Lower lobe of right lung (tissue), 2 donors: ENCODE measurements at regions not wholly inside any gene's neighbourhood (a gene's known extent, or its start where the extent isn't known, plus 50 kb on each side); places are given as distances from the start of the nearest gene placed in this dataset.

ENCODE experiments used
- ATAC-seq, 2 donors: fragments of 200-7000 bp; cut with Tn5 transposase; one replicate each; pipeline ENCODE4 v1.9.1; 2020 to 2022; ENCODE audit warnings: mild to moderate bottlenecking in 2 of 2, moderate library complexity in 2 of 2
- DNase-seq: peaks from one replicate; pipeline ENCODE4 v3.0.0-alpha.2; 2020
- H3K27ac ChIP-seq: fragments of 200-600 bp; one replicate; pipeline ENCODE4 v1.8.0; 2022
- H3K27me3 ChIP-seq: fragments of 200-600 bp; one replicate; pipeline ENCODE4 v1.8.0; 2022; ENCODE audit warnings: low read depth
- H3K36me3 ChIP-seq: fragments of 200-600 bp; one replicate; pipeline ENCODE4 v1.8.0; 2022; ENCODE audit warnings: mild to moderate bottlenecking
- H3K4me1 ChIP-seq: fragments of 200-600 bp; one replicate; pipeline ENCODE4 v1.8.0; 2022
- H3K4me3 ChIP-seq: fragments of 200-600 bp; one replicate; pipeline ENCODE4 v1.8.0; 2022; ENCODE audit warnings: mild to moderate bottlenecking
- H3K9me3 ChIP-seq: fragments of 200-600 bp; one replicate; pipeline ENCODE4 v1.8.0; 2022
- intact Hi-C: fragments of 100-400 bp; cut with DNase I; formaldehyde crosslinking; loops from one replicate; pipeline ENCODE4 v1.11.0; 2022
- TF ChIP-seq, protein P1 (sequence below): fragments of 200-600 bp; IDR thresholded peaks from one replicate; pipeline ENCODE4 v1.8.0; 2022; ENCODE audit warnings: antibody characterized with exemption, mild to moderate bottlenecking
- donor health status: DM: no; HTN: yes; CAD: no; lungs with severe emphysema.

DNA sequence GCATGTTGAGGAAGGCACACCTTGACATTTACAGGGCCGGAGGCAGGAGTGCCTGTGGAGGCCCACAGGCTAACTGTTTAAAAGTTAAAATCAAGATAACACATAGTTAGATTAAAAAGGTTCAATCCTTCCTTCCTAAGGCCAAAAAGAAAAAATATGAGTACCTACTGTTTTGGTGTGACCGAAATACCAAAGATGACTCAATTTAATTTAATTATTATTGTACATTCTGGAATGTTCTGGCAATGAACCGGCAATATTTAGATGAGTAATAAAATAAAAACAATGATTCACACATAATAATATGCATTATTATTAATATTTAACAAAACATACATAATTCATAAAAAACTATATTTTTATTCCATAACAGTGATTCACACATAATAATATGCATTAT, 136.8 kb upstream of the NTF3 start:
- intact Hi-C loops = no loop called here
- TF ChIP-seq, protein P1, sequence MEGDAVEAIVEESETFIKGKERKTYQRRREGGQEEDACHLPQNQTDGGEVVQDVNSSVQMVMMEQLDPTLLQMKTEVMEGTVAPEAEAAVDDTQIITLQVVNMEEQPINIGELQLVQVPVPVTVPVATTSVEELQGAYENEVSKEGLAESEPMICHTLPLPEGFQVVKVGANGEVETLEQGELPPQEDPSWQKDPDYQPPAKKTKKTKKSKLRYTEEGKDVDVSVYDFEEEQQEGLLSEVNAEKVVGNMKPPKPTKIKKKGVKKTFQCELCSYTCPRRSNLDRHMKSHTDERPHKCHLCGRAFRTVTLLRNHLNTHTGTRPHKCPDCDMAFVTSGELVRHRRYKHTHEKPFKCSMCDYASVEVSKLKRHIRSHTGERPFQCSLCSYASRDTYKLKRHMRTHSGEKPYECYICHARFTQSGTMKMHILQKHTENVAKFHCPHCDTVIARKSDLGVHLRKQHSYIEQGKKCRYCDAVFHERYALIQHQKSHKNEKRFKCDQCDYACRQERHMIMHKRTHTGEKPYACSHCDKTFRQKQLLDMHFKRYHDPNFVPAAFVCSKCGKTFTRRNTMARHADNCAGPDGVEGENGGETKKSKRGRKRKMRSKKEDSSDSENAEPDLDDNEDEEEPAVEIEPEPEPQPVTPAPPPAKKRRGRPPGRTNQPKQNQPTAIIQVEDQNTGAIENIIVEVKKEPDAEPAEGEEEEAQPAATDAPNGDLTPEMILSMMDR = no peak
- no peak overlapping the region for H3K4me3 ChIP-seq

DNA sequence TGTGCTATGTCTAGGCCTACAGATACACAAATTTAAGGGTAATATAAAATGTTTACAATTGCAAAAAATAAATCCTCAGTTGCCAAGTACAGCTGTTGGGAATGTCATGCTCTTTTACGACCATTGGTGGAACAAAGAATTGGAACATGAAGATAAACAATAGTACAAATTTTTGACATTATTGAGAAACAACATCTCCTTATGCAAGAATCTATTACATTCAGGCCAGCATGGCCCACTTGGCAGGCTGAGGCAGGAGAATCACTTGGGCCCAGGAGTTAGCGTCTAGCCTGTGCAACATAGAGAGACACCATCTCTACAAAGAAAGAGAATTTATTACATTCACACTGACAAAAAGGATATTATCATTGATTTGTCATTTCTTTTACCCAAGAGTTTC, 135.9 kb upstream of the NTF3 start:
- intact Hi-C loops = no loop called here

More for the DNA sequence above, 136.8 kb upstream of the NTF3 start:
- DNase-seq (no peak), ATAC-seq (no peak)
- Histone ChIP-seq H3K36me3 (no peaks in the 10 kb centered on the region), H3K4me1 (no peaks in the 10 kb centered on the region), H3K9me3 (no peaks in the 10 kb centered on the region), H3K27me3 (no peaks in the 10 kb centered on the region), H3K27ac (no peak overlapping the region)

DNA sequence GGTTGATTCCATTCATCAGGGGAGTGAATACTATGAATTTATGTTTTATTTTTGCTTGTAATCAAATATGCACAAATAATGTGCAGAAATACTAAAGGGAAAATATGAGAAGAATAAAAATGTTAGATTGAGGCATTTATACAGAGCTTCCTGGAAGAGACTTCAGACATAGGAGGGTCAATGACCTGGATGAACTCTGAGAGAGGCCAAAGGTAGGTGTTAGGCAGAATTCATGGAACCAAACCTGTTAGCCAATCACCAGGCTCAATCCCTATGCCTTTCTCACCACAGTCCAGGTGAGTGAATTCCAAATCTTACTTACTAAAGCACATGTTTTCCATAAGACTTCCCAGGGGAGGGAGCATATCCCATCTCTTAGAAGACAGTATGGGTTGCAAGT, 130.4 kb upstream of the NTF3 start:
- Histone ChIP-seq H3K4me1 (no peaks in the 10 kb centered on the region), H3K27me3 (no peaks in the 10 kb centered on the region), H3K36me3 (no peaks in the 10 kb centered on the region), H3K27ac (no peak overlapping the region), H3K4me3 (no peak overlapping the region), H3K9me3 (no peaks in the 10 kb centered on the region)
- TF ChIP-seq, protein P1 = no peak
- DNase-seq = no peak
- intact Hi-C loops = no loop called here
- ATAC-seq = no peak

More for the DNA sequence above, 135.9 kb upstream of the NTF3 start:
- Histone ChIP-seq H3K27me3 (no peaks in the 10 kb centered on the region), H3K27ac (no peak overlapping the region), H3K4me1 (no peaks in the 10 kb centered on the region), H3K36me3 (no peaks in the 10 kb centered on the region), H3K4me3 (no peak overlapping the region), H3K9me3 (no peaks in the 10 kb centered on the region)
- DNase-seq (no peak), ATAC-seq (no peak)
- TF ChIP-seq, protein P1 = no peak

DNA sequence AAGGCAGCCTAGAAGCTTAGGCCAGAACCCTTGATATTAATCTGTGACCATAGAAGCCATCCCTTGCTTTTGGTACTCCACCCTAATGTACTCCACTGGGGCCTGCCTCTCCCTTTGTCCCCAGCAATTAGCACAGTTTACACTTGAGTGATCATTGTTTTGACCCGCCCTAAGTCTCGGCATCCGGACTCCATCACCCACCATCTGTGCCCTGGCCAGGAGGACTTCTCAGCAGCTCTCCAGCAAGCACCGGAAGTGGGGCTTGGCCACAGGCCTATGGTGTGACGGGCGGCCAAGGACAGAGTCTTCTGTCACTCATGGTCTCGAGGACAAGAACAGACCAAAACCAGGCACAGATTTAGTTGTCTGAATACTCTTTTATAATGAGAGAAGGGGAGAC, 126.5 kb upstream of the NTF3 start:
- intact Hi-C loops = no loop called here
- H3K4me3 ChIP-seq = no peak overlapping the region
- ATAC-seq (peak; percentile 32 to 74), DNase-seq (peak; percentile 49)
- no peaks in the 10 kb centered on the region for H3K27me3 ChIP-seq
- TF ChIP-seq, protein P1 = no peak
- no peaks in the 10 kb centered on the region for H3K36me3 ChIP-seq
- H3K4me1 ChIP-seq = peaks cover 4% of the 10 kb centered on the region
- H3K27ac ChIP-seq = no peak overlapping the region
- H3K9me3 ChIP-seq = no peaks in the 10 kb centered on the region

DNA sequence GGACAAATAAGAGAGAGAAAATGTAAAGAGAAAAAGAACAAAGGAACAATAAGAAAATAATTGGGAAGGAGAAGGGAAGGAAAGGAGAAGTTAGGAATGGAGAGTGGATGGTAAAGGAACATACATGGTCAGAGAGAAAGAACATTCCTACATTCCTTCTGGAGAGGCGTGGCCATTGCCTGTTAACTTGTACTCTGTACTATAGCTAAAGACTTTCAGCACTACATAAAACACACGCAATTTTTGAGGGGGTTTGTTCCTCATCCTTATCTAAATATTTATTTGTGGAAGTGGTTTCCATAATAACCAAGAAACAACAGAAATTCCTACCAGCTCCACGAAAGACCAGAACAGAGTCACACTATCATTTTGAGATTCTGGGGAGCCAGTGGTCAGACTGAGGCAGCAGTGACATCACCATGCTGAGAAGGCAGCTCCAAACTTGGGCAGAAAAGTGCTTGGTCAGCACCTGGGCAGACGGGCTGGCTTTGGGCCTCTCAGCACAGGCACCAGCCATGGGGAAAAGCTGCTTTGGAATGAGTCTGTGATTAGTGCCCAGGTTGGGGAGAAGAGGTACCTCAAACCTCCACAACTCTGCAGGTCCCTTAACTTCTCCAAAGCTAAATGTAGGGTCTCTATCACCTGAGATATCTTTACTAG, 125.9 kb upstream of the NTF3 start:
- no peaks in the 10 kb centered on the region for H3K36me3 ChIP-seq
- ATAC-seq (no peak), DNase-seq (no peak)
- peaks cover 4% of the 10 kb centered on the region for H3K4me1 ChIP-seq
- TF ChIP-seq, protein P1 = no peak
- H3K27me3 ChIP-seq = no peaks in the 10 kb centered on the region
- no peak overlapping the region for H3K27ac ChIP-seq
- intact Hi-C loops = no loop called here
- no peak overlapping the region for H3K4me3 ChIP-seq
- H3K9me3 ChIP-seq = no peaks in the 10 kb centered on the region
